ENCODE measurements at regions not wholly inside any gene's neighbourhood (a gene's known extent, or its start where the extent isn't known, plus 50 kb on each side); places are given as distances from the start of the nearest gene placed in this dataset.

DNA sequence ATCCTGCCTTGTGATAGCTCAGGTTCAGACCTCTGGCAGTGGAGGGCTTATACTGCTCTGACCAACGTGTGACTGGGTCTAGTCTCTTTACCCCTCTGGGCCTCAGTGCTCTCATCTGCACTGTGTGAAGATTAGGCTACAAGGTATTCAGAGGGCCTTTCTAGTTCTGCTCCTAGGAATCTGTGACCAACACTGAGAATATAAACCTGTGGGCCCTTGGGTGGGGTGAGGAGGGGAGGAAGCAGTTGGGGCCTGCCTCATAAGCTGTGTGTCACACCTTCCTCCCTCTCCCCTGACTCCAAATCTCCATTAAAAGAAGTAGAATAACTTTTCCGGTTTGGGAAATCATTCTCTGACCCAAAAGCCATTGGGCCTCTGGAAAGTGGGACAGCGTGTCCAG lies 66.3 kb upstream of the MSN start:
- TF ChIP-seq, protein P1, sequence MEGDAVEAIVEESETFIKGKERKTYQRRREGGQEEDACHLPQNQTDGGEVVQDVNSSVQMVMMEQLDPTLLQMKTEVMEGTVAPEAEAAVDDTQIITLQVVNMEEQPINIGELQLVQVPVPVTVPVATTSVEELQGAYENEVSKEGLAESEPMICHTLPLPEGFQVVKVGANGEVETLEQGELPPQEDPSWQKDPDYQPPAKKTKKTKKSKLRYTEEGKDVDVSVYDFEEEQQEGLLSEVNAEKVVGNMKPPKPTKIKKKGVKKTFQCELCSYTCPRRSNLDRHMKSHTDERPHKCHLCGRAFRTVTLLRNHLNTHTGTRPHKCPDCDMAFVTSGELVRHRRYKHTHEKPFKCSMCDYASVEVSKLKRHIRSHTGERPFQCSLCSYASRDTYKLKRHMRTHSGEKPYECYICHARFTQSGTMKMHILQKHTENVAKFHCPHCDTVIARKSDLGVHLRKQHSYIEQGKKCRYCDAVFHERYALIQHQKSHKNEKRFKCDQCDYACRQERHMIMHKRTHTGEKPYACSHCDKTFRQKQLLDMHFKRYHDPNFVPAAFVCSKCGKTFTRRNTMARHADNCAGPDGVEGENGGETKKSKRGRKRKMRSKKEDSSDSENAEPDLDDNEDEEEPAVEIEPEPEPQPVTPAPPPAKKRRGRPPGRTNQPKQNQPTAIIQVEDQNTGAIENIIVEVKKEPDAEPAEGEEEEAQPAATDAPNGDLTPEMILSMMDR (IDR thresholded peaks at IDR 0.05; ENCODE audit: low read depth, low read length): no peak
- no peak overlapping the region for H3K4me3 ChIP-seq (ENCODE audit: low read depth, low read length)

DNA sequence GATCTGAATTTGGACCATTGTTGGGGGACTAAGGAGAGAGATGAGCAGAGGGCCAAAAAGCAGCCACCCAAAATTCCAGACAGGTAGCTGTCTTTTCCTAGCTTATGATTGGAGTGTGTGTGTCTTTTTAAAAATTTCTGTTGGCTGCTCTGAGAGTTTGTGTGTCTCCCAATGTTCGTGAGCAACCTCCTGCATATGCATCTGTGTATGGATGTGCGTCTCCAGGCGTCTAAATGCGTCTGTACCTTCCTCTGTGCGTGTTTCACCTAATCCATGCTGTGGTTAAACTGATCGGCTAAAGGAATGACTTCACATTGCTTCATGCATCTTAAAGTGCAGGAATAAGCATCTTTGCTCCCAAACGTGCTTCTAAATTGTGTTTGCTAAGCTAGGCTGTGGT lies 65.5 kb upstream of the LAS1L start:
- no peak overlapping the region for H3K4me3 ChIP-seq (ENCODE audit: low read depth, low read length)
- TF ChIP-seq, protein P1 (IDR thresholded peaks at IDR 0.05; ENCODE audit: low read depth, low read length): no peak

DNA sequence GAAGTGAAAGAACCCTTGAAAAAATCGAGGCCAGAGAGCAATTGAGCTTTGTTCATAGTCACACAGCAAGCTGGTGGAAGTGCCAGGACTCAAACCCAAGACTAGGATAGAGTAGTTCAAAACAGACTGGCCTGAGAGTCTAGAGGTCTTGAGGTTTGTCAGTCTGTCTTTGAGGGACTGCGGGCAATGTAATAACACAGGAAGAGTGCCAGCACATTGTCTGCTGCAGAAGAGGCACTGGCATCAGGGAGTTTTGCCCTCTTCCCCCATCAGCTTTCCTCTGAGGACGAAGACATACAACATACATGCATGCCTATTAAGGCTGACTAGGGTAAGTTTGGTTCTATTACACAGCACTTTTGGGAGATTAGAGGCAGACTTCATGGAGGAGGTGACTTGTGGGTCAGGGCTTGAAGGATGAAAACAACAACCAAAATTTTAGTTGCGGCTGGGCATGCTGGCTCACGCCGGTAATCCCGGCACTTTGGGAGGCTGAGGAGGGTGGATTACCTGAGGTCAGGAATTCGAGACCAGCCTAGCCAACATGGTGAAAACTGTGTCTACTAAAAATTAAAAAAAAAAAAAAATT lies 64.1 kb upstream of the LAS1L start:
- TF ChIP-seq, protein P1 (IDR thresholded peaks at IDR 0.05; ENCODE audit: low read depth, low read length): no peak
- no peak overlapping the region for H3K4me3 ChIP-seq (ENCODE audit: low read depth, low read length)

DNA sequence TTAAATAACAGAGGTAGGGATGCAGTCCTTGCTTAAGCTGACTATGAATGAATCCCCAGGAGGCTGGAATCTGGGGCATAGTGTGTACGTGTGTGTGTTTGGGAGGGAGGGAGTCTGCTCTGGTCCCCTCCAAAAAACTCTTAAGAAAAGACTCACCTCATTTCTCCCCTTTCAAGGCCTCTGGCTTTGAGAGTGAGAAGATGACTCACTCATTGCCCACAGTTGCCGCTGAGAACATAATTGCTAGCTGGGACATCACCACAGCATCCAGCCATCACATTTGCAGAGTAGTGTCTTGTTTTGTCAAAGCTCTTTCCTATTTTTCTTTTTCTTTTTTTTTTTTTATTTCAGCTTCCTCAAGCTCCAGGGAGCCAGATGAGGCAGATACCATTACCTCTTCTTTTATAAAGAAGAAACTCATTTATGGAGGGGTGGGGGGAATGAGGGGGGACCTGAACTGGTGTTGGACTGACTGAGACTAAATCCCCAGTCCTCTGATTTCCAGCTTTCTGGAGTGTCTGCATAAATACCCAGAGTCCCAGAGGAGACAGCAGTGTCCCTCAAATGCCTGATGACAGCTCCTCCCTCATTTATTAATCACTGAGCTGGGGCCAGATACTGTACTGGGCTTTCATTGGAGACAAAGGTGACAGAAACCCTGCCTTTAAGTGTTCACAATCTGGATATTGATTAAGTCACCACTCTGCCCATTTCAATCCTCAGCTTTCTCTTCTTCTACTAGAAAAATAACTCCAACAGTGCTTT lies 61.9 kb upstream of the LAS1L start:
- TF ChIP-seq, protein P1 (IDR thresholded peaks at IDR 0.05; ENCODE audit: low read depth, low read length): no peak

DNA sequence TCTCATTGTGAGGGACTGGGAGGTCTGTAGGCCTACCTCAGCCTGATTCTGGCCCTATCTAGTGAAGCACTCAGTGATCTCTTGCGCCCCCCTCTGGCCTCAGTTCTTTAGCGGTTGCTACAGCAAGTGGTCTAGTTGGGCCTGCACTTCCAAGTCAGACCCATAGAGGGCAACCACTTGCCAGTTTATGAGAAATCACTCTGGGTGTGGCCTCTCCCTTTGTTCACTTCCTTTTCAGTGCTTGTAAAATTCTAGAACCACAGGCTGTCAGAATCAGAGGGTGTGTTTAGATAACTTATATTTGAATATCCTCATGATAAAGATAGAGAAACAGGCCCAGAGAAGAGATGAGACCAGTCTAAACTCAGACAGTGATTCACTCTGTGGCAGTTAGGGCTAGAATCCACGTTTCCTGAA lies 60.9 kb upstream of the LAS1L start:
- no peak overlapping the region for H3K4me3 ChIP-seq (ENCODE audit: low read depth, low read length)
- TF ChIP-seq, protein P1 (IDR thresholded peaks at IDR 0.05; ENCODE audit: low read depth, low read length): peak; percentile 99

More for the DNA sequence above, 61.9 kb upstream of the LAS1L start:
- no peak overlapping the region for H3K4me3 ChIP-seq (ENCODE audit: low read depth, low read length)

DNA sequence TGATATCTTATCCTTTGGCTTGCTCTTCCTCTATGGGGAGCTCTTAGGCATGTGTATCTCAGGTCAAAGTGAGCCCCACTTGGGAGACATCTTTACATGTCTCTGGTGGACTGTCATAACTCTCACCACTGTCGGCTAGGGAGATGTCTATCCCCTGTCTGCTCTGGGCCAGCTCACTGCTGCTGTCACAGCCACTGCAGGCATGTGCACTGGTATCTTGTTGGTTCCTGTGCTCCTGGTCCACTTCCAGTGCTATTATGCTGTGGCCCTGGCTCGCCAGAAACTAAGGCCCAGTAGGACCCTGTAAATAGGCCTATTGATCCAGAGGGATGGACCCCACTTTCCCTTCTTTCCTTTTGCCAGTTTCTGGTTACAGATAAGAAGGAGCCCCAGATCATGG lies 56.6 kb upstream of the LAS1L start:
- H3K4me3 ChIP-seq (ENCODE audit: low read depth, low read length): no peak overlapping the region
- TF ChIP-seq, protein P1 (IDR thresholded peaks at IDR 0.05; ENCODE audit: low read depth, low read length): no peak

DNA sequence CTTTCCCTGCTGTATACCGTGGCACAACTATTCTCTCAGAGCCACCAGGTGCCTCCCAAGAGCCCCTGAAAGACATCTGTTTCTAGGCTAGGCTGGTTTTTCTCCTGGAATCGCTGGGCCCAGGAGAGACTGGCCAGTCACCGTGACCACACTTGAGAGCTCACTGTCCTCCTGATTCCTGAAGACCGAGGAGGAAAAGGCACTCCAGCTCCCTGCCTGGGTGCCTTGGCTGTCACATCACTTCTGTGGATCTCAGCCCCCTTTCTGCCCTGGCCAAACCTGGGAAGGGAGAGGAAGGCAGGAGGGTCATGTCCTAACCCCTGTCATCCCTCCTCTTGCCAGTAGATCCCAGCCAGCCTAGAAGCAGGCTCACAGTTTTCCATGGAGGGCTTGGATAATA lies 54.7 kb upstream of the LAS1L start:
- TF ChIP-seq, protein P1 (IDR thresholded peaks at IDR 0.05; ENCODE audit: low read depth, low read length): no peak

More for the DNA sequence above, 54.7 kb upstream of the LAS1L start:
- H3K4me3 ChIP-seq (ENCODE audit: low read depth, low read length): no peak overlapping the region
